ENCODE measurements at regions not wholly inside any gene's neighbourhood (a gene's known extent, or its start where the extent isn't known, plus 50 kb on each side); places are given as distances from the start of the nearest gene placed in this dataset.
A peak's percentile ranks its signal among the peaks of the same experiment; 100 is the strongest.

DNA sequence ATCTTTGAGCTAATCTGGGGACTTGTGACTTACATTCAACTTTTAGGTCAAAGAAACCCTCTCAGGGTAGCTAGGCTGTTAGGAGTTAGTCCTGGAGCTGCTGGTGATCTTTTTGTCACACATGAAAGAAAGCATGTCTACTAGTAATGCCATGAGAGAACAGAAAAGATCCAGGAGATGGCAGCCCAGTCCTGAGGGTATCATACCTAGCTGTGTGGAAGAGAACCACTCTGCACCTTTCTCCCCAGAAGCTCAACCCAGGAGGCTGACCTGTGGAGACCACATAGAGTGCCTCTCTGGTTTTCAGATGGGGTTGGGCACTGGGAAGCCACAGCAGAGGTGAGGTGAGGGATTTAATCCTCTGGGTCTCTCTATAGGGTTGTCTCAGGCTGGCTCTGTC, 460.2 kb upstream of the UBE2E3 start:
- TF ChIP-seq CTCF (conservative IDR thresholded peaks at IDR 0.05; ENCODE audit: control insufficient read depth, insufficient read depth, low read depth, low read length): peak; percentile 17
- DNase-seq (ENCODE audit: low read depth): peak; percentile 29
- H3K4me3 ChIP-seq (ENCODE audit: control insufficient read depth, low read depth, low read length): no peak overlapping the region

DNA sequence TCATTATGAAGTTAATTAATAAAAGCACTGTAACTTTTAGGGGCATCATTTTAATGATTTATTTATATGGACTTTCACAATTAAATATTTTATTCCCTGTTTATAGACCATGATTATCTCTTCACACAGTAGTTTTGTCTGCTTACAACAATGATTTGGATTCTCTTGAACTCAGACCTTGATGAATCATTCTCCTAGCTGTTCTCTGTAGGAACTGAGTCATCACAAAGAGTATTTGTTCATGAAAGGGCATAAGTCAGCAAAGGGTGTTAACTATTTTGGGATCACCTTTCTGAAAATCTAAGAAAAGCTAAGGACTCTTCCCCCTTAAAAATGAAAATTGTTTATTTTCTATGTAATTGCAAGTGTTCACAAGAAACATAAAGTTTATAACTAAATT, 461.1 kb upstream of the UBE2E3 start:
- peak; percentile 84 for DNase-seq (ENCODE audit: low read depth)
- no peak overlapping the region for H3K4me3 ChIP-seq (ENCODE audit: control insufficient read depth, low read depth, low read length)
- TF ChIP-seq CTCF (conservative IDR thresholded peaks at IDR 0.05; ENCODE audit: control insufficient read depth, insufficient read depth, low read depth, low read length): no peak

- DNase-seq (ENCODE audit: low read depth): no peak
- no peak for TF ChIP-seq CTCF (conservative IDR thresholded peaks at IDR 0.05; ENCODE audit: control insufficient read depth, insufficient read depth, low read depth, low read length)
- H3K4me3 ChIP-seq (ENCODE audit: control insufficient read depth, low read depth, low read length): no peak overlapping the region
These were observed 464.2 kb upstream of the UBE2E3 start for GRCh38 chr2:180516232-180516631.

DNA sequence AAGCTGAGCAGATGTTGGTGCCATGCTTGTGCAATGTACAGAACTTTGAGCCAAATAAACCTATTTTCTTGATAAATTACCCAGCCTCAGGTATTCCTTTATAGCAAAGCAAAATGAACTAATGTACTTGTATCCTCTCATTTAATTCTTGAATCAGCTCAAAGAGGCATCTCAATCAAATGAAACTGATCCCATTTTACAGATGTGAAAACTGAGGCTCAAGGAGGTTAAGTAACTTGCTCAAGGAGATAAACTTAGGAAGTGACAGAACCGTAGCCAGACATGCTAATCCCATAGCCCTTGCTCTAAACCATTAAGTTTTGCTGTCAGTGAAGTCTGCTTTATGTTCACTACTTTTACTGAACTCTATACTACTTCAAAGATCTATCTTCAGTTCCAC, 467.0 kb upstream of the UBE2E3 start:
- DNase-seq (ENCODE audit: low read depth): no peak
- TF ChIP-seq CTCF (conservative IDR thresholded peaks at IDR 0.05; ENCODE audit: control insufficient read depth, insufficient read depth, low read depth, low read length): no peak
- H3K4me3 ChIP-seq (ENCODE audit: control insufficient read depth, low read depth, low read length): no peak overlapping the region

- no peak overlapping the region for H3K4me3 ChIP-seq (ENCODE audit: control insufficient read depth, low read depth, low read length)
- peak; percentile 25 for DNase-seq (ENCODE audit: low read depth)
- no peak for TF ChIP-seq CTCF (conservative IDR thresholded peaks at IDR 0.05; ENCODE audit: control insufficient read depth, insufficient read depth, low read depth, low read length)
These were observed 471.9 kb upstream of the UBE2E3 start for GRCh38 chr2:180508458-180508857.

- no peak for TF ChIP-seq CTCF (conservative IDR thresholded peaks at IDR 0.05; ENCODE audit: control insufficient read depth, insufficient read depth, low read depth, low read length)
- no peak overlapping the region for H3K4me3 ChIP-seq (ENCODE audit: control insufficient read depth, low read depth, low read length)
These were observed 473.4 kb upstream of the UBE2E3 start for GRCh38 chr2:180507028-180507427.

DNA sequence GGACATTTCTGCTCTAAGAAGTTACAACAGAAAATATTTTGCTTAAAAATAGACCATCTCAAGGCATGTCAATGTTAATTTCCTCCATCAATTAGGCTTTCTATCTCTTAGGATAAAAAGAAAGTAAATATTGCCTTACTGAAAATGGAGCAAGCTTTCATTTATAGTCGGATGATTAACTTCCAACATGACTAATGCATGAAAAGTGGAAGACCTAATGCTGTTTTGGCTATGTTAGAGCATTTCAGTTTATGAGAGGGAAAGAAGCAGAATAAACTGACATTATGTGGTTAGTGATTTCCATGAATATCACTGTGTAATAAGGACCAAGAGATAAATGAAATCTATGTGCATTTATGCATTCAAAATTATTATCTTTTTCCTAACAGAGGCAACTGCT, 475.2 kb upstream of the UBE2E3 start:
- H3K4me3 ChIP-seq (ENCODE audit: control insufficient read depth, low read depth, low read length): no peak overlapping the region
- peak; percentile 57 for DNase-seq (ENCODE audit: low read depth)
- no peak for TF ChIP-seq CTCF (conservative IDR thresholded peaks at IDR 0.05; ENCODE audit: control insufficient read depth, insufficient read depth, low read depth, low read length)

More at GRCh38 chr2:180507028-180507427, 473.4 kb upstream of the UBE2E3 start:
- DNase-seq (ENCODE audit: low read depth): peak; percentile 57
